Astrocyte (in vitro differentiated cells and primary cell): ENCODE measurements at regions not wholly inside any gene's neighbourhood (a gene's known extent, or its start where the extent isn't known, plus 50 kb on each side); places are given as distances from the start of the nearest gene placed in this dataset.

Source experiments
- DNase-seq: peaks from one replicate; pipeline ENCODE4 v3.0.0-alpha.2; 2010; ENCODE audit warnings: low read depth
- FAIRE-seq: peaks from 2 replicates; lab custom pipeline; 2011; peaks lifted over from hg19 to GRCh38; lab: Jason Lieb, UNC
- H2AFZ ChIP-seq: 2 replicates; pipeline ENCODE4 v1.6.0; 2012; ENCODE audit warnings: low read depth, low read length, inconsistent platforms
- H3K27ac ChIP-seq: 2 replicates; pipeline ENCODE4 v1.5.1; 2011; ENCODE audit warnings: low read depth, low read length, inconsistent platforms
- H3K27me3 ChIP-seq: 2 replicates; pipeline ENCODE4 v1.6.0; 2011; ENCODE audit warnings: low read length, inconsistent platforms; ENCODE audit not compliant: insufficient read depth
- H3K36me3 ChIP-seq: 2 replicates; pipeline ENCODE4 v1.5.1; 2011; ENCODE audit warnings: low read length, inconsistent platforms; ENCODE audit not compliant: insufficient read depth
- H3K4me1 ChIP-seq: 2 replicates; pipeline ENCODE4 v1.5.1; 2011; ENCODE audit warnings: low read length, inconsistent platforms; ENCODE audit not compliant: insufficient read depth
- H3K4me2 ChIP-seq: 2 replicates; pipeline ENCODE4 v1.6.0; 2012; ENCODE audit warnings: low read length, inconsistent platforms
- H3K4me3 ChIP-seq: 2 replicates; pipeline ENCODE4 v1.5.1; 2011; ENCODE audit warnings: low read depth, mild to moderate bottlenecking, low read length, inconsistent platforms; ENCODE audit not compliant: insufficient read depth
- H3K79me2 ChIP-seq: 2 replicates; pipeline ENCODE4 v1.6.0; 2012; ENCODE audit warnings: mild to moderate bottlenecking, low read length, inconsistent platforms; ENCODE audit not compliant: insufficient read depth
- H3K9ac ChIP-seq: 2 replicates; pipeline ENCODE4 v1.6.0; 2012; ENCODE audit warnings: mild to moderate bottlenecking, low read length, inconsistent platforms
- H3K9me3 ChIP-seq: 2 replicates; pipeline ENCODE4 v1.5.1; 2012; ENCODE audit warnings: low read depth, mild to moderate bottlenecking, low read length, inconsistent platforms; ENCODE audit not compliant: insufficient read depth
- H4K20me1 ChIP-seq: 2 replicates; pipeline ENCODE4 v1.6.0; 2012; ENCODE audit warnings: low read length, inconsistent platforms; ENCODE audit not compliant: insufficient read depth
- H3K27ac Mint-ChIP-seq: one replicate; pipeline ENCODE4 v1.8.0; 2021; ENCODE audit warnings: mild to moderate bottlenecking, mixed read lengths; ENCODE audit not compliant: unreplicated experiment
- H3K27me3 Mint-ChIP-seq: one replicate; pipeline ENCODE4 v1.8.0; 2021; ENCODE audit warnings: low read depth, mixed read lengths; ENCODE audit not compliant: unreplicated experiment
- H3K36me3 Mint-ChIP-seq: one replicate; pipeline ENCODE4 v1.8.0; 2021; ENCODE audit warnings: low read depth, mixed read lengths; ENCODE audit not compliant: unreplicated experiment
- H3K4me1 Mint-ChIP-seq: one replicate; pipeline ENCODE4 v1.8.0; 2021; ENCODE audit warnings: low read depth, mixed read lengths; ENCODE audit not compliant: unreplicated experiment
- H3K4me3 Mint-ChIP-seq: one replicate; pipeline ENCODE4 v1.8.0; 2021; ENCODE audit warnings: mild to moderate bottlenecking, moderate library complexity, mixed read lengths; ENCODE audit not compliant: unreplicated experiment
- H3K9me3 Mint-ChIP-seq: one replicate; pipeline ENCODE4 v1.8.0; 2021; ENCODE audit warnings: mild to moderate bottlenecking, mixed read lengths; ENCODE audit not compliant: unreplicated experiment
- CTCF ChIP-seq: IDR thresholded peaks from 2 replicates; pipeline ENCODE4 v1.5.1; 2011; ENCODE audit warnings: low read depth, mild to moderate bottlenecking, inconsistent platforms, low read length, moderate library complexity; ENCODE audit not compliant: insufficient read depth
- EZH2 ChIP-seq: IDR thresholded peaks from 2 replicates; pipeline ENCODE4 v1.6.1; 2012; ENCODE audit warnings: mild to moderate bottlenecking, low read length, inconsistent platforms; ENCODE audit not compliant: insufficient read depth

- Histone ChIP-seq H3K79me2 (no peaks in the 10 kb centered on the region), H4K20me1 (no peaks in the 10 kb centered on the region), H3K9ac (no peak overlapping the region), H3K4me2 (no peak overlapping the region), H3K36me3 (no peaks in the 10 kb centered on the region), H3K4me3 (no peak overlapping the region), H3K4me1 (no peaks in the 10 kb centered on the region), H3K27ac (no peak overlapping the region), H3K27me3 (no peaks in the 10 kb centered on the region), H3K9me3 (no peaks in the 10 kb centered on the region), H2AFZ (no peak overlapping the region)
- no peaks in the 10 kb centered on the region for H3K9me3 Mint-ChIP-seq
- H3K27me3 Mint-ChIP-seq, result peaks cover 7% of the 10 kb centered on the region
- H3K4me3 Mint-ChIP-seq, result no peak overlapping the region
- TF ChIP-seq EZH2, result no peak
- TF ChIP-seq CTCF, result no peak
- FAIRE-seq (no peak), DNase-seq (no peak)
- no peaks in the 10 kb centered on the region for H3K36me3 Mint-ChIP-seq
- H3K27ac Mint-ChIP-seq, result no peak overlapping the region
- no peaks in the 10 kb centered on the region for H3K4me1 Mint-ChIP-seq
These were observed 51.7 kb upstream of the BARHL2 start for GRCh38 chr1:90768826-90769225.

- H3K27ac Mint-ChIP-seq, result no peak overlapping the region
- H3K9ac ChIP-seq, result no peak overlapping the region
- DNase-seq, result no peak
These were observed 51.0 kb upstream of the BARHL2 start for GRCh38 chr1:90768098-90768497.

More at GRCh38 chr1:90768098-90768497, 51.0 kb upstream of the BARHL2 start:
- FAIRE-seq, result no peak
- Histone ChIP-seq H3K4me2 (no peak overlapping the region), H3K4me1 (no peaks in the 10 kb centered on the region), H3K36me3 (no peaks in the 10 kb centered on the region), H3K9me3 (no peaks in the 10 kb centered on the region), H3K27ac (no peak overlapping the region), H3K4me3 (no peak overlapping the region), H3K79me2 (no peaks in the 10 kb centered on the region), H2AFZ (no peak overlapping the region), H4K20me1 (no peaks in the 10 kb centered on the region), H3K27me3 (no peaks in the 10 kb centered on the region)
- Mint-ChIP-seq H3K4me1 (no peaks in the 10 kb centered on the region), H3K27me3 (peaks cover 5% of the 10 kb centered on the region), H3K4me3 (no peak overlapping the region), H3K9me3 (no peaks in the 10 kb centered on the region), H3K36me3 (no peaks in the 10 kb centered on the region)
- TF ChIP-seq CTCF (no peak), EZH2 (no peak)
